Fibroblast of lung (primary cell): ENCODE measurements at regions not wholly inside any gene's neighbourhood (a gene's known extent, or its start where the extent isn't known, plus 50 kb on each side); places are given as distances from the start of the nearest gene placed in this dataset.

Experiments
- EZH2 ChIP-seq: IDR thresholded peaks from 2 replicates; pipeline ENCODE4 v1.5.1; 2012; ENCODE audit warnings: low read length, control low read depth, mild to moderate bottlenecking; ENCODE audit errors: missing control alignments
- TF ChIP-seq, protein P1 (sequence below), 2 donors: IDR thresholded peaks in 1 of 2; conservative IDR thresholded peaks in 1 of 2; 1 replicate in 1 of 2; 2 replicates in 1 of 2; pipeline ENCODE4 v1.5.1; 2011 to 2012; ENCODE audit warnings: low read length in 2 of 2, control low read depth in 1 of 2, inconsistent platforms in 1 of 2, low read depth in 1 of 2, mild to moderate bottlenecking in 1 of 2

DNA sequence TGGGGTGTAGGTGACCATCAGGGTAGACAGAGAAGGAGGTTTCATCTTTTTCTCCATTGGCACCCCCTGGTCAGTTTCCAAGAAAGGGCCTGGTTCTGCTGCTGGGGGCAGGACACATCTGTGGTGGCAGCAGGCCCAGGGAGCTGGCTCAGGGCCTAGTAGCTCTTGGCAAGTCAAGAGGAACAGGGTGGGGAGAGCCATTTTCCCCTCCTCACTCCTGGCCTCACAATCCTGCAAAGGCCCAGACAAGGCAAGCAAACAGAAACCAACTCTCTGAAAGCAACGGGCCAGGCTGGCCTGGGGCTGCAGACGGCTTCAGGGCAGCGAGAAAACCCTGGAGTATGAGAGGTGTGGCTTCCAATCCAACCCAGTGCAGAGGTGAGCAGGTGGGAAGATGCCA is 192.9 kb upstream of the DYNLRB2 start:
- TF ChIP-seq EZH2, result no peak
- TF ChIP-seq, protein P1, sequence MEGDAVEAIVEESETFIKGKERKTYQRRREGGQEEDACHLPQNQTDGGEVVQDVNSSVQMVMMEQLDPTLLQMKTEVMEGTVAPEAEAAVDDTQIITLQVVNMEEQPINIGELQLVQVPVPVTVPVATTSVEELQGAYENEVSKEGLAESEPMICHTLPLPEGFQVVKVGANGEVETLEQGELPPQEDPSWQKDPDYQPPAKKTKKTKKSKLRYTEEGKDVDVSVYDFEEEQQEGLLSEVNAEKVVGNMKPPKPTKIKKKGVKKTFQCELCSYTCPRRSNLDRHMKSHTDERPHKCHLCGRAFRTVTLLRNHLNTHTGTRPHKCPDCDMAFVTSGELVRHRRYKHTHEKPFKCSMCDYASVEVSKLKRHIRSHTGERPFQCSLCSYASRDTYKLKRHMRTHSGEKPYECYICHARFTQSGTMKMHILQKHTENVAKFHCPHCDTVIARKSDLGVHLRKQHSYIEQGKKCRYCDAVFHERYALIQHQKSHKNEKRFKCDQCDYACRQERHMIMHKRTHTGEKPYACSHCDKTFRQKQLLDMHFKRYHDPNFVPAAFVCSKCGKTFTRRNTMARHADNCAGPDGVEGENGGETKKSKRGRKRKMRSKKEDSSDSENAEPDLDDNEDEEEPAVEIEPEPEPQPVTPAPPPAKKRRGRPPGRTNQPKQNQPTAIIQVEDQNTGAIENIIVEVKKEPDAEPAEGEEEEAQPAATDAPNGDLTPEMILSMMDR (conservative IDR thresholded peaks at IDR 0.05 in 1 of 2, IDR thresholded peaks at IDR 0.05 in 1 of 2; ENCODE audit: low read depth in 1 of 2, low read length in 2 of 2), result no peak
